Fibroblast of peridontal ligament (primary cell): ENCODE measurements at regions not wholly inside any gene's neighbourhood (a gene's known extent, or its start where the extent isn't known, plus 50 kb on each side); places are given as distances from the start of the nearest gene placed in this dataset.

Experiments
- DNase-seq: peaks from one replicate; pipeline ENCODE4 v3.0.0-alpha.2; 2010; ENCODE audit errors: extremely low read depth

- DNase-seq: no peak
Measured at GRCh38 chr13:106382534-106382933, 152.9 kb downstream of the EFNB2 start.

- DNase-seq: no peak
Measured at GRCh38 chr13:106381091-106381490, 154.4 kb downstream of the EFNB2 start.

GRCh38 chr13:106377931-106378662 lies 157.4 kb downstream of the EFNB2 start:
- no peak for DNase-seq

- no peak for DNase-seq
Measured at GRCh38 chr13:106377341-106377740, 158.1 kb downstream of the EFNB2 start.

GRCh38 chr13:106376401-106377112 lies 158.9 kb downstream of the EFNB2 start:
- peak; percentile 84 for DNase-seq

- no peak for DNase-seq
Measured at GRCh38 chr13:106375085-106375484, 160.4 kb downstream of the EFNB2 start.

- no peak for DNase-seq
Measured at GRCh38 chr13:106374631-106375030, 160.8 kb downstream of the EFNB2 start.

GRCh38 chr13:106373989-106374572 lies 161.4 kb downstream of the EFNB2 start:
- peak; percentile 63 for DNase-seq

GRCh38 chr13:106373304-106373988 lies 162.0 kb downstream of the EFNB2 start:
- no peak for DNase-seq

GRCh38 chr13:106372199-106373155 lies 163.0 kb downstream of the EFNB2 start:
- DNase-seq: peak; percentile 63

GRCh38 chr13:106371024-106371423 lies 164.4 kb downstream of the EFNB2 start:
- DNase-seq: no peak

- no peak for DNase-seq
Measured at GRCh38 chr13:106369858-106370257, 165.6 kb downstream of the EFNB2 start.

GRCh38 chr13:106369091-106369490 lies 166.4 kb downstream of the EFNB2 start:
- no peak for DNase-seq

GRCh38 chr13:106367361-106367971 lies 168.0 kb downstream of the EFNB2 start:
- no peak for DNase-seq

GRCh38 chr13:106362707-106363106 lies 172.8 kb downstream of the EFNB2 start:
- DNase-seq: no peak

- DNase-seq: no peak
Measured at GRCh38 chr13:106361621-106362020, 173.8 kb downstream of the EFNB2 start.

GRCh38 chr13:106357198-106357597 lies 178.3 kb downstream of the EFNB2 start:
- no peak for DNase-seq

GRCh38 chr13:106355866-106356265 lies 179.6 kb downstream of the EFNB2 start:
- no peak for DNase-seq

- DNase-seq: no peak
Measured at GRCh38 chr13:106354961-106355360, 180.5 kb downstream of the EFNB2 start.

GRCh38 chr13:106352850-106353249 lies 182.6 kb downstream of the EFNB2 start:
- DNase-seq: no peak

GRCh38 chr13:106351251-106351650 lies 184.2 kb downstream of the EFNB2 start:
- no peak for DNase-seq
